ENCODE measurements at regions not wholly inside any gene's neighbourhood (a gene's known extent, or its start where the extent isn't known, plus 50 kb on each side); places are given as distances from the start of the nearest gene placed in this dataset.

GRCh38 chr2:129757366-129757914, 222.0 kb upstream of the RAB6C start:
- no peak for DNase-seq (ENCODE audit: low read depth in 2 of 2)

GRCh38 chr2:129757915-129758783, 221.3 kb upstream of the RAB6C start:
- no peak for DNase-seq (ENCODE audit: low read depth in 2 of 2)

- no peak for DNase-seq (ENCODE audit: low read depth in 2 of 2)
Measured at GRCh38 chr2:129758784-129759471, 220.5 kb upstream of the RAB6C start.

GRCh38 chr2:129759472-129760010, 219.9 kb upstream of the RAB6C start:
- DNase-seq (ENCODE audit: low read depth in 2 of 2), result no peak

GRCh38 chr2:129760669-129761068, 218.8 kb upstream of the RAB6C start:
- no peak for DNase-seq (ENCODE audit: low read depth in 2 of 2)

GRCh38 chr2:129761569-129762021, 217.9 kb upstream of the RAB6C start:
- no peak for DNase-seq (ENCODE audit: low read depth in 2 of 2)

GRCh38 chr2:129762386-129763189, 216.9 kb upstream of the RAB6C start:
- DNase-seq (ENCODE audit: low read depth in 2 of 2), result no peak

GRCh38 chr2:129763190-129763846, 216.1 kb upstream of the RAB6C start:
- no peak for DNase-seq (ENCODE audit: low read depth in 2 of 2)

GRCh38 chr2:129763966-129764365, 215.5 kb upstream of the RAB6C start:
- no peak for DNase-seq (ENCODE audit: low read depth in 2 of 2)

- no peak for DNase-seq (ENCODE audit: low read depth in 2 of 2)
Measured at GRCh38 chr2:129764376-129765325, 214.8 kb upstream of the RAB6C start.

GRCh38 chr2:129765326-129765677, 214.2 kb upstream of the RAB6C start:
- no peak for DNase-seq (ENCODE audit: low read depth in 2 of 2)

- no peak for DNase-seq (ENCODE audit: low read depth in 2 of 2)
Measured at GRCh38 chr2:129765678-129766351, 213.7 kb upstream of the RAB6C start.

GRCh38 chr2:129766374-129766993, 213.0 kb upstream of the RAB6C start:
- DNase-seq (ENCODE audit: low read depth in 2 of 2), result no peak

GRCh38 chr2:129767346-129768035, 212.0 kb upstream of the RAB6C start:
- DNase-seq (ENCODE audit: low read depth in 2 of 2), result no peak

GRCh38 chr2:129768036-129768386, 211.5 kb upstream of the RAB6C start:
- DNase-seq (ENCODE audit: low read depth in 2 of 2), result no peak

- no peak for DNase-seq (ENCODE audit: low read depth in 2 of 2)
Measured at GRCh38 chr2:129768485-129769184, 210.8 kb upstream of the RAB6C start.

GRCh38 chr2:129769185-129769991, 210.1 kb upstream of the RAB6C start:
- no peak for DNase-seq (ENCODE audit: low read depth in 2 of 2)
